Mesodermal cell (in vitro differentiated cells): ENCODE measurements at regions not wholly inside any gene's neighbourhood (a gene's known extent, or its start where the extent isn't known, plus 50 kb on each side); places are given as distances from the start of the nearest gene placed in this dataset.

Experiments used
- H3K27ac ChIP-seq: 2 replicates; pipeline ENCODE4 v1.7.0; 2013; ENCODE audit warnings: mild to moderate bottlenecking, low read depth, low read length, moderate library complexity; ENCODE audit not compliant: severe bottlenecking
- H3K36me3 ChIP-seq: 2 replicates; pipeline ENCODE4 v1.7.1; 2013; ENCODE audit warnings: mild to moderate bottlenecking, low read length, moderate library complexity; ENCODE audit not compliant: control insufficient read depth, insufficient read depth
- H3K4me1 ChIP-seq: one replicate; pipeline ENCODE4 v1.7.1; 2013; ENCODE audit warnings: mild to moderate bottlenecking, low read length; ENCODE audit not compliant: insufficient read depth, control insufficient read depth, poor library complexity, severe bottlenecking
- H3K4me3 ChIP-seq: 2 replicates; pipeline ENCODE4 v1.7.0; 2013; ENCODE audit warnings: low read length, control low read depth, mild to moderate bottlenecking; ENCODE audit not compliant: insufficient read depth, poor library complexity, severe bottlenecking; ENCODE audit errors: extremely low read depth
- H3K9me3 ChIP-seq: 2 replicates; pipeline ENCODE4 v1.7.1; 2013; ENCODE audit warnings: mild to moderate bottlenecking, low read length, moderate library complexity; ENCODE audit not compliant: control insufficient read depth
- WGBS, 2 experiments: methylation state at CpG; one replicate each; pipeline ENCODE4 v1.1.5; 2013; ENCODE audit warnings: missing lambda C conversion rate in 2 of 2; ENCODE audit not compliant: insufficient coverage in 2 of 2; 5-methylcytosine and 5-hydroxymethylcytosine counted together

DNA sequence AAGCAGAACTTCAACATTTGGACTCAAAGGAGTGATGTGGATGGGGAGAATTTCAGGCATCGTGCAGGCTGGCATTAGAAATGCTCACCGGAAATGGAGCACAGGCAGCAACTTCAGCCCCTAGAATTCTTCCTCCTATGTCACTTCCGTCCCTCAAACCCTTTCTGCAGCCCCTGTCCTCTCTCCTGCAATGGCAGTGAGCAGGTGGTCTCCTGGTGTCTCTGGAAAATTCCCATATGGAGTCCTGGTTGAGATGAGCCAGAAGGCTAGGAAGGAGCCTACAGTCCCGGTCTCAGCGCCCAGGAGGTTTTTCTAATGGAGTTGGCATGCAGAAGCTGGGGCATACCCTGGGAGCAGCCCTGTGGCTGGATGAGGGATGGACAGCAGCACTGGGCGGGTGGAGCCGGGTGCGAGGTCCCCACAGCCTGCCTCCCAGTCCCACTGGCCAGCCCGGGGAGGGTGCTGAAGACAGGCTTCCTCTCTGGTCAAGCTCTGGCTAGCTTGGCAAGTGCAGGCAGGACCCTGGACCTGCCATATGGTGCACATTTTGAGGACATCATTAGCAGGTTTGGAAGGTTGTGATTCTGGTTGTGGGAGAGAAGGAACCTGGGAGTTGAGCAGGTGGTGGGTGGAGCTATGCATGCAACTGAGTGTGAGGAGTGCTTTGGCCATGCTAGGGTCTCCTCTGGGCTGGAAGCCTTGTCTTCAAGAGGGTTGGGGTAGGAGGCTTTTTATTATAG is 59.8 kb upstream of the B3GAT1 start:
- no peaks in the 10 kb centered on the region for H3K36me3 ChIP-seq
- no peaks in the 10 kb centered on the region for H3K4me1 ChIP-seq
- no peak overlapping the region for H3K4me3 ChIP-seq
- WGBS, 2 experiments: 87 to 90% methylated on average over 5 to 7 of the region's 9 CpGs
- H3K9me3 ChIP-seq: no peaks in the 10 kb centered on the region
- no peak overlapping the region for H3K27ac ChIP-seq

DNA sequence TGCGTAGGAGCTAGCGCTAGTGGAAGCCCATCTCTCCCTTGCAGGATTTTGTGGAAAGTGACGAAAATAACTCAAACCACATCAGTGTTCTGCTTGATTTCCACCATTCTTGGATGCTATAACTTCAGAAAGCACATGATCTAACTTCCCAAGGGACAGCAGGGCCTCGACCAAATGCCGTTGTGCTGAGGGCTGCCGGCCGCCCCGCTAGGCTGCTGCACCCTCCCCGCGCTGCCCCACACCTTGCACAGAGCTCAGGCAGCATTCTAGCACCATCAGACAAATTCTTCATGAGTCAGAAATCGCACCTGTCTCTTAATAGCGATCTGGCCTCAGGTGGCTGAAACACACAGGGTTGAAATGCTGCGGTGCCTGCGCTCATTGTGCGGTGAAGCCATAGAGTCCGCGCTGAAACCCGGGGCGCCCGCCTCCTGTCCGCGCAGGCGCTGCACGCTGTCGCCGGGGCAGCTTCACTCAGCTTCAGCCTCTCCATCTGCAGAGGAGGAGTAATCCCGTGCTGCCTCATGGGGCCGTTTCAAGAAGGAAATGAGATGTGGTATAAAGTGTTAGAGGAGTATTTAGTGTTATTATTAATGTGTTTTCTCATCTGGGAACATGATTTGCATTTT is 59.2 kb upstream of the B3GAT1 start:
- no peaks in the 10 kb centered on the region for H3K4me1 ChIP-seq
- no peak overlapping the region for H3K4me3 ChIP-seq
- H3K27ac ChIP-seq: no peak overlapping the region
- no peaks in the 10 kb centered on the region for H3K9me3 ChIP-seq
- no peaks in the 10 kb centered on the region for H3K36me3 ChIP-seq
- 90 to 91% methylated on average over 25 of the region's 28 CpGs for WGBS, 2 experiments

DNA sequence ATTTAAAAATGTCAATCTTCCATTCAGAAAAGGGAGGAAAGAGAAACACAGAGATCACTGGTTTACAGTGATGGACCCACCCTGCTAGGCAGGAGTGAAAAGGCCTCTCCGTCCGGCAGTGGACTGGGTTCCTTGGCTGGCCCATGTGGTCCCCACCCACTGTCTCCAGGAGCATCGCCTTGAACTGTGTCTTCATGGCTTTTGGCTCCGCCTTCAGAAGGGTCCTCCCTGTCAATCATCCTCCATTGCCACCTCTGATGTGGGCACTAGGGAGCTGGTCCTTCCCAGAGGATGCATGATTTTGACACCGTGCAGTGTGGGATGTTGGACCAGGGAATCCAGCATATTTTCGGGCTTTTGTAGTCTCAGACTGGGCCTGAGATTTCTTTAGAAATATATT is 58.2 kb upstream of the B3GAT1 start:
- WGBS, 2 experiments: 87 to 96% methylated on average over 4 to 6 of the region's 6 CpGs
- Histone ChIP-seq H3K9me3 (no peaks in the 10 kb centered on the region), H3K4me1 (no peaks in the 10 kb centered on the region), H3K4me3 (no peak overlapping the region), H3K27ac (no peak overlapping the region), H3K36me3 (no peaks in the 10 kb centered on the region)

DNA sequence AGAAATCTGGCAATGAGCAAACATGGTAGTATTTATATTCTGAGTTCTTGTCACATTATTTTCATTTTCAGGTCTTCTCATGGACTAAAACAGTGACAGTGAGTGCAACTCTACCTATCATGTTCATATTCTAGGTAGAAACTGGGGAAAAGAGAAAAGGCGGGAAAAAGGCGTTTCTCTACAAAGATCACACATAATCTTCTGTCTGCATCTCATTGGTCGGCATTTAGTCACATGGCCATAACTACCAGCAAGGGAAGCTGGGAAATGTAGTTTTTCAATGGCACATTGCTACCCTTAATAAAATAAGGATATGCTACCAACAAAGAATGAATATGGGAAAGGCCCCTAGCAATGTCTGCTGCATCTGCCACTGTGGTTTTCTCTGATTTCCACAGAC is 57.6 kb upstream of the B3GAT1 start:
- H3K36me3 ChIP-seq: no peaks in the 10 kb centered on the region
- no peak overlapping the region for H3K4me3 ChIP-seq
- no peaks in the 10 kb centered on the region for H3K4me1 ChIP-seq
- no peaks in the 10 kb centered on the region for H3K9me3 ChIP-seq
- WGBS, 2 experiments: no CpG with 5 or more reads among the region's 3 CpGs
- no peak overlapping the region for H3K27ac ChIP-seq

DNA sequence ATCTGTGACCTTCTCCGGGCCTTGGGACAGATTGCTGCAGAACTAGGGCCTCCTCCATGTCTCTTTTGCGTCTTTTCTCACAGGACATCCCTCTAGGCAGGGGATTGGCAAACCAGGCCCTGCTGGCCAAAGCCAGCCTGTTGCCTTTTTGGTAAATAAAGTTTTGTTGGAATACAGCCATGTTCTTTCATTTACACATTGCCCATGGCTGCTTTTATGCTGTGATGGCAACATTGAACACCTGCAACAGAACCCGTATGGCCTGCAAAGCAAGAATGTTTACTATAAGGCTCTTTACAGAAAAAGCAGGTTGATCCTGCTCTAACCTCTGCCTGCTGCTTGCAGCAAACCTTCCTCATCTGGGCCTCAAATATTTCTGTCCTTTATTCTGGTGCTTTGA is 56.8 kb upstream of the B3GAT1 start:
- no peaks in the 10 kb centered on the region for H3K36me3 ChIP-seq
- H3K4me1 ChIP-seq: no peaks in the 10 kb centered on the region
- WGBS, 2 experiments: 90 to 100% methylated on average over 3 of the region's 3 CpGs
- no peak overlapping the region for H3K27ac ChIP-seq
- no peak overlapping the region for H3K4me3 ChIP-seq
- H3K9me3 ChIP-seq: no peaks in the 10 kb centered on the region

DNA sequence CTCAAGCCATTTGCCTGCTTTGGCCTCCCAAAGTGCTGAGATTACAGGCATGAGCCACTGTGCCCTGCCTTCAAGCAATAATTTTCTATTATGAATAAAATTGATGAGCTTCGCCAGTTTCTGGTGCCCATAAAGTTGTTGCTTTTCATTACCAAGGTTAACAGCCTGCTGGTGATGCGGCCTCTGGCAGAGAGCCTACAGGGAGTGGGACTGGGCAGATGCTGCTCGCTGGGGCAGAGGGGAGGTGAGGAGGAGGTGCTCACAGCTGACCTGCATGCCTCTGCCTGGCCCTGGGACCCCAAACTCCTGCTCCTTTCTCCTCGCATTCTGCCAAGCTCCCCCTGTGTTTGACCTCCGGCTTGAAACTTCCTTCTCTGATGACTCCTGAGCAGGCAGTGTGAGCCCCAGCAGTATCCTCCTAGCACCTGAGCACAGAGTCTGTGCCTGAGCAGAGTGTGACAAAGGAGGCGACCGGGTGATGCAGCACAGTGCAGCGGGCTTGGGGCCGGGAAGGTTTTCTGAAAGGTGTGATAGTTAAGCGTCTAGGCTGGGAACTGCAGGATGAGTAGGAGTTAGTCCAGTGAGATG is 56.1 kb upstream of the B3GAT1 start:
- Histone ChIP-seq H3K9me3 (no peaks in the 10 kb centered on the region), H3K4me1 (no peaks in the 10 kb centered on the region), H3K27ac (no peak overlapping the region), H3K4me3 (no peak overlapping the region), H3K36me3 (no peaks in the 10 kb centered on the region)
- 94 to 98% methylated on average over 5 to 9 of the region's 10 CpGs for WGBS, 2 experiments

DNA sequence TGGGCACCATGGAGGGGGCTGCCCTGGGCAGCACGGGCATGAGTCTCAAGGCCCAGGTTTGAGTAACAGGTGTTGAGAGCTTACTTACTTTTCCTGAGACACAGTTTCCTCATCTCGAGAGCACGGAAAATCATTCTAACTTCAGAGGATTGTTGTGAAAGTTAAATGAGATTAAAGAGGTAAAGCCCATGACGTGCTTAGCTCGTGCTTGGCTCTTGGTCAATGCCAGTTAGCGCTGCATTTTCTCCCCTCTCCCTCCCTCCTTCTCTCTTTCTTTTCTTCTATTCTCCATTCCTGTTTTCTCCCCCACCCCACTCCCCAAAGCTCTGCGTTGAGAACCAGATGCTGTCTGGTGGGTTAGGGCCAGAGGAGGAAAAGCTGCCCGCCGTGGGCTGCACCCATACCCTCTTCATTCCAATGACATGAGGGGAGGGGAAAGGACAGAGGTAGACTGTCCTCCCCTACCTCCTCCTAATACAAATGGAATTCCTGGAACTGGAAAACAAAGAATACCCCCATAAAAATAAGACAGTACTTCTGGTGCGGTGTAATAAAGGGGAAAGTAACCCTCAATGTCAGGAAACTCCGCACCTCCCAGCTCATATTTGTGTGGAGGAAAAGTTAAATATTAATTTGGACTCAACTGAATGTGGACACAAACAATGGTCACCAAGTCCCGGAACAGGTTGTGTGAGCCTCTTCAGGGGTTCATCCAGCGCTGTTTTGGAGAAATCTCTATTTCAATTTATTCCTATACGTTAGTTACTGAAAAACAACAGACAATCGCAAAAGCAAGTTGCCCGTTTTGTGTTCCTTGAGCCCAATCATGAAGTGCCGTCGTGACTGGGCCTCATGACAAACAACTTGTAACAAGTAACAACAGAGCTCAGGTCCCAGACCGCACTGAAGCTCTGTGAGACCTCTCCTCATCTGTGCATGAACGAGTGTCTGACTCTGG is 54.8 kb upstream of the B3GAT1 start:
- H3K27ac ChIP-seq: no peak overlapping the region
- H3K4me3 ChIP-seq: no peak overlapping the region
- no peaks in the 10 kb centered on the region for H3K4me1 ChIP-seq
- H3K9me3 ChIP-seq: no peaks in the 10 kb centered on the region
- 84 to 86% methylated on average over 11 to 12 of the region's 20 CpGs for WGBS, 2 experiments
- H3K36me3 ChIP-seq: no peaks in the 10 kb centered on the region

DNA sequence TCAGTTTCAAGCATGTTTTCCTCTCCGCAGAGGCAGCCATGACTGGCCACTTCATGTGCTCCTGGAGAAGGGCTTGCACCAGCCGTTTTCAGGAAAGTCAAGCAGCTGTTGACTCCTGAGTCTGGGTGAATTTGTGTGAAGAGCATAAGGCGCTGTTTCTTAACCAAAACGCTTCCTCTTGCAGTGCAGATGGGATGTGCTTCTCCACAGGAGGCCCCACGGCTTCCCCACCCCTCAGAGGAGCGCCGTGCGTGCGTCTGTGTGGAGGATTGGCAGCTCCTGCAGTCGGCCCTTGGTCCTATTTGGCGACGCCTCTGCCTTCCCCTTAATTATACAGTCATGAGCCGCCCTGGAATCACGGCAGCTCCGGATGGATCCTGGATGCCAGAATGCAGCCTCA is 54.1 kb upstream of the B3GAT1 start:
- Histone ChIP-seq H3K4me1 (no peaks in the 10 kb centered on the region), H3K9me3 (no peaks in the 10 kb centered on the region), H3K36me3 (no peaks in the 10 kb centered on the region), H3K4me3 (no peak overlapping the region), H3K27ac (no peak overlapping the region)
- 16 to 25% methylated on average over 9 to 15 of the region's 15 CpGs for WGBS, 2 experiments

DNA sequence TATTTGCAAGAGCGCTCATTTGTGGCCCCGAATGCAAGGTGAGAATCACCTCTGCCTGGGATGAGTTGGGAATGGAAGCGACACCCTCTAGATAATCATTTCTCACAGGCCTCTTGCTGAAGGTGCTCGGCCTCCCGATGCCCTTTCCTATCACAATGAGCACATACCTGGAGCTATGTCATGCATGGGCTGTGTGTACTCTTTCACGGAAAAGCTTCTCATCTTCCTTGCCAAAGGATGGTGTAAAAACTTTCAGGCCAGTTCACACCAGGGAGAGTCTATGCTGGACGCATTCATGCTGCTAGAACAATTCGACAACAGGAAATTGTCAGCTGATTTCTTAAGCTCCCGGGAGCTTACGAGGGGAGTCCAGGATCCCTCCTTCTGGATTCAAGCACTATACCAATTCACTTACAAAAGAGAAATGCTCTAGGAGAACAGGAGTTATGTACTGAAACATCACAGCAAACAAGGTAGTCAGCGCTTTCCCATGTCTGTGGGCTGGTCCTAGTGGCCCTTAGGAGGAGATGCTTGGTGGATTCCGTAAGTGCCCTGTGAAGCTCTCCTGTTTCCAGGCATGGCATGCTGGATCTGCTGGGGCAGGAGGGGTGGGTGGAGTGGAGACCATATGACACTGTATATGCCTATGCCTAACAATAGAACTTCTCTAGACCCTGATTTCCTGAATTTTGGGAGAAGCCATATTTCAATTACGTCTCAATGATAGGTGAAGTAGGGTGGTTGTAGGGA is 53.1 kb upstream of the B3GAT1 start:
- H3K4me1 ChIP-seq: no peaks in the 10 kb centered on the region
- H3K9me3 ChIP-seq: no peaks in the 10 kb centered on the region
- H3K27ac ChIP-seq: no peak overlapping the region
- no peaks in the 10 kb centered on the region for H3K36me3 ChIP-seq
- H3K4me3 ChIP-seq: no peak overlapping the region
- WGBS, 2 experiments: 84% methylated on average over 6 to 8 of the region's 13 CpGs

DNA sequence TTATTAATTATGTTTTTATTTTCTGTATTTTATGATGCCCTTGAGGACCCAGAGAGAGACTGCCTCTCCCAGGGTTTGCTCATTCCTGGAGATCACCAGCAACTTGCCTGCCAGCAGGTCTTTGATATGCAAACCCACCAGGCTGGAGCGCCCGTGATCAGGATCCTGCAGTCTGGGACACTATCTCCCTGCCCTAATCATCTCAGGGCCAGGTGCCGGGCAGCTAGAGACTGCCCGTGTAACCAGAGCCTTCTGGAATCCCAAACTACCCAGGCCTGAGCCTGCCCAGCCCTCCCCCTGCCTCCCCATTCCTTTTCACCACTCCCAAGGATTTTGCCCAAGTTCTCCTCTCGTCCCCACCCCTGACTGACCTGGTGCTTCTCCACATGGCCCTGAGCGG is 52.2 kb upstream of the B3GAT1 start:
- no peak overlapping the region for H3K4me3 ChIP-seq
- H3K9me3 ChIP-seq: no peaks in the 10 kb centered on the region
- no peaks in the 10 kb centered on the region for H3K4me1 ChIP-seq
- H3K36me3 ChIP-seq: no peaks in the 10 kb centered on the region
- 48 to 52% methylated on average over 3 to 6 of the region's 6 CpGs for WGBS, 2 experiments
- no peak overlapping the region for H3K27ac ChIP-seq
